NCI-H748 treated with DMSO at 0.1 percent for 48 hours (cell line): ENCODE measurements at regions not wholly inside any gene's neighbourhood (a gene's known extent, or its start where the extent isn't known, plus 50 kb on each side); places are given as distances from the start of the nearest gene placed in this dataset.

Experiments used
- DNase-seq: peaks from one replicate; lab custom pipeline; 2025; lab: John Stamatoyannopoulos, UW

DNA sequence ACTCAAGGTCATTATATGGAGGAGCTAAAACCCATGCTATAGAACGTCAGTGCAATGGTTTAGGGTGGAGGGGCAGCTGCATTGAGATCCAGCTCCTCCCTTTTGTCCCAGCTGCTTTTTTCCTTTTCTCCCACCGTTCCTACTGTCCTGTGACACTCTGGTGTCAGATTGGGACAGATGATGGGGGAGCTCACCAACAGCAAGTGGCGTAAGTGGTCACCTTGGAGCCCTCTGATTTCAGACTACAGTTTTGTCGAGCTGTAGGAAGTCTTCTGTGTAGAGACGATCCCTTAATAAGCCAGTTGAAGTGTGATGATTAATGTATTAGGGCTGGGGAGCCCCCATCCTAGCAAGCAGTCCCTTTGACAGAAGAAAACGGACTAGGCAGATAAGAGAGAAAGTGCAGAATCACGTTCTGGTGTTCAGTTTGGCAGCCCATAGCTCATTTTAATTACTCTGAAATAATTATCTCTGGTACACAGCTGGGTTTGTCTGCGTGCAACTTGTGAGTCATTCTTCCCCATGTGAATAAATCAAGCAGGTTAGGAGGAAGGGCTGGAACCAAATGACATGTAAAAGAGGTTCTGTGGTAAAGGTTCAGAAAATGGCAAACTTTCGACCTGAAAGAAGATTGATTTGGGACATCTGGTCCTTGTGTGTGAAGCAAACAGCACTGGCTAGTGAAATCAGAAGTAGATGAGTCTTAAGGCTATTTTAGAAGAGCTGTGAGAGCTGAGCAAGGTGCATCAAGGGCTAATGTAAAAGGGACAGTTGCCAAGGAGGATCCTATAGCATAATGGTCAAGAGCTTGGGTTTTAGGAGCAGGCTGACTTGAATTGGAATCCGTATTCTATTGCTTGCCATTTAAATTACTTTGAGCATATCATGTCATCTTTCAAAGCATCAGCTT lies 241.4 kb downstream of the EDEM1 start:
- no peak for DNase-seq

DNA sequence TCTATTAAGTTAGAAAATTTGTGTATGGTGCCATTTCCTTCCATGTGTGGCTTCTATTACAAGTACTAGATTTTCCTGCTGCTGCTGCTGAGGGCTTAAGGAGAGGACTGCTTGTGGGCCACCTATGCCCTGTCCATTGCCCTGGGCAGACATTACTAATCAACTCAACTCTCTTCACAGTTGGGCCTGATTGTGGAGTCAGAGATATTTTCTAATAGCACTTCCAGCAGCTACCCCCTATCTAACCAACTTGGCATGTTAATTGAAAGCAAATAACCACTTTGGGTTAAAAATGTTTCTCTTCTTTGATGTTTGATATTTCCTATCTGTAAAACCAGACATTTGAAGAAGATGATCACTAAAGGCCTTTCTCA lies 242.0 kb downstream of the EDEM1 start:
- no peak for DNase-seq

DNA sequence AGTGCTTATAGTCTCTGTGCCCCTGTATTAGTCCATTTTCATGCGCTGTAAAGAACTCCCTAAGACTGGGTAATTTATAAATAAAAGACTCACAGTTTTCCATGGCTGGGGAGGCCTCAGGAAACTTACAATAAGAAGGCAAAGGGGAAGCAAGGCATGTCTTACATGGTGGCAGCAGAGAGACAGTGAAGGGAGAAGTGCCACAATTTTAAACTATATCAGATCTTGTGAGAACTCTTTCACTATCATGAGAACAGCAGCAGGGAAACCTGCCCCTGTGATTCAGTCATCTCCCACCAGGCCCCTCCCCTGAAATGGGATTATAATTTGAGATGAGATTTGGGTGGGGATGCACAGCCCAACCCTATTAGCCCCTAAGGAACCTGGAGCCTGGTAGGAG lies 243.2 kb downstream of the EDEM1 start:
- no peak for DNase-seq

DNA sequence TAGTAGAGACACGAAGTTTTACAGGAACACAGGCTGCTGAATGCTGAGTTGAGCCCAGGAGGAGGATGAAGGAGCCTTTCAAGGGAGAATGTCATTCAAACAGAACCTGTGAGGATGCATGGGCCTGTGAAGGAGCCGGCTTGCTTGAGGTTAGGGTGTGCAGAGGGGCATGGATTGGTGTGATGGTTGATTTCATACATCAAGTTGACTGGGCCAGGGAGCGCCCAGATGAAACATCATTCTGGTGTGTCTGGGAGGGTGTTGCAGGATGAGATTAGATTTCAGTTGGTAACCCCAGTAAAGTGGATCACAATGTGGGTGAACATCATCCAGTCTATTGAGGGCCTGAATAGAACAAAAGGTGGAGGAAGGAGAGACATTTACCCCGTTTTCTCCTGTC lies 243.6 kb downstream of the EDEM1 start:
- DNase-seq: no peak

DNA sequence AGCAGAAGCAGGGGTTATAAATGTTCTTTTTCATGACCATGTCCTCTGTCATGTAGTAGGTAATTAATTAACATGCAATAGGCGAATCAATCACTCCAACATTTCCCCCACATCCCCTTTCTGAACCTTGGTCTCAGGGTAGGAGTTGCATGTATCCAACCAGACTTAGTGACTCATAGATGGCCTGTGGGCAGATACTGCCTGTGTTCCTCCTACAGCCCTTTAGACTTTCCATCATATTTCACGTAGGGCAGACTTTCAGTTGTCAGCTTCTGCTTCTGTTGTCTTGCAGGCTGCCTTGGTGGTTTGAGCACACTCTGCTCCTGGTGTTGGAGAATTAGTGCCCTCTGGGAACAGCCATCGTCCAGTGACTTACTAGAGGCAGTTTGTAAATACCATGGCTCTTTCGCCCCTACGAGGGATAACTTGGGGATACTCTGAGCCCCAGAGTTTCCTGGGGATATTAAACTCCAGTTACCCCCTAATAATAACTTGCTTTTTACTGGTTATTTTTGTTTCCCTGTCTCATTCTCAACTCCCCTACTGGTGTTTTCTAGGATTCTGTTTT lies 244.4 kb downstream of the EDEM1 start:
- no peak for DNase-seq

GRCh38 chr3:5437296-5437782 lies 249.8 kb downstream of the EDEM1 start:
- DNase-seq: no peak

DNA sequence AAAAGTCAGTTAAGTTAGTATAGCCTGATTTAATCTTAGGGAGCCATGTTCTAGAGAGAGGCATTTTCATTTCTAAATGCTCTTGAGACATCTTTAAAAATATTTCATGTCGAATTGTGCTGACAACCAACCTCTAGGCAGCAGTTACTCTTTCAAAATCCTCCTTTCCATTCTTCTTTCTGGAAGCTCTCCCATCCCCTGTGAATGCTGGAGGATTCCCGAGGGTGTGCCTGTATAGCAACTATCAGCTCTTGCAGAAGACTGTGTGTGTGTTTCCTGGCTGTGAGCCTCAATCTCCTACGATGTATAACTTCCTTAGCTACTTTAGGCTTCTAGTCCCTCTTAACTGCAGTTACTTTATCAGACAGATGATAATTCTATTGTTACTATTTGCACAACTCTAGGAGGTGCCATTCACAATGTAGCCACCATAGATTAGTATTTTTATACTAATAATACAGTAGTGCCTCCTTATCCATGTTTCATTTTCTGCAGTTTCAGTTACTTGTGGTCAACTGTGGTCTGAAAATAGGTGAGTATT lies 250.3 kb downstream of the EDEM1 start:
- no peak for DNase-seq

GRCh38 chr3:5441401-5441800 lies 253.9 kb downstream of the EDEM1 start:
- no peak for DNase-seq

- DNase-seq: no peak
These were observed 254.7 kb downstream of the EDEM1 start for GRCh38 chr3:5442106-5442785.

- DNase-seq: no peak
These were observed 255.3 kb downstream of the EDEM1 start for GRCh38 chr3:5442786-5443138.

- no peak for DNase-seq
These were observed 256.7 kb downstream of the EDEM1 start for GRCh38 chr3:5444253-5444652.

DNA sequence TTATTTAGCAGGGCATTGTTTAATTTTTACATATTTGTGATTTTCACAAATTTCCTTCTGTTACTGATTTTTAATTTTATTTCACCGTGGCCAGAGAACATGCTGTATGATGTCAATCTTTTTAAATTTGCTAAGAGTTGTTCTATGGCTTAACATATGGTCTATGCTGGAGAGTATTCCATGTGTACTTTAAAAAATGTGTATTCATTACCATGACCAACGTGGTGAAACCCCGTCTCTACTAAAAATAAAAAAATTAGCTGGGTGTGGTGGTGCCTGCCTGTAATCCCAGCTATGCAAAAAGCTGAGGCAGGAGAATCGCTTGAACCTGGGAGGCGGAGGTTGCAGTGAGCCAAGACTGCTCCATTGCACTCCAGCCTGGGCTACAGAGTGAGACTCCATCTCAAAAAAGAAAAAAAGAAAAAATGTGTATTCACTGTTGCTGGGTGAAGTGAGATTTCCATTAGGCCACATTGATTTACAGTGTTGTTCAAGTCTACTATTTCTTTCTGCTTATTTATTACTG lies 258.2 kb downstream of the EDEM1 start:
- DNase-seq: no peak

DNA sequence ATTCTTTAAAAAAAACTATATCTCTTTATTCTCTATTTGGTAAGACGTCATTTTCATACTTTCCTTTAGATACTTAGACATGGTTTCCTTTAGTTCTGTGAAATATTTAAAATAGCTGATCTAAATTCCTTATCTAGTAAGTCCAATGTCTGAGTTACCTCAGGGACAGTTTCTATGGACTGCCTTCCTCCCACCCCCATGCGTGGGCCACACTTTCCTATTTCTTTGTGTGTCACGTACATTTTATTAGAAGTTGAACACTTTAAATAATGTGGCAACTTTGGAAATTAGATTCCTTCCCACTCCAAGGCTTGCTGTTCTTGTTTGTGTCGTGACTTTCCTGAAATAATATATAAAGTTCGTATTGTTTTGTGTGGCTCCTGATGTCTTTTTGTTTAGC lies 260.7 kb downstream of the EDEM1 start:
- DNase-seq: no peak

DNA sequence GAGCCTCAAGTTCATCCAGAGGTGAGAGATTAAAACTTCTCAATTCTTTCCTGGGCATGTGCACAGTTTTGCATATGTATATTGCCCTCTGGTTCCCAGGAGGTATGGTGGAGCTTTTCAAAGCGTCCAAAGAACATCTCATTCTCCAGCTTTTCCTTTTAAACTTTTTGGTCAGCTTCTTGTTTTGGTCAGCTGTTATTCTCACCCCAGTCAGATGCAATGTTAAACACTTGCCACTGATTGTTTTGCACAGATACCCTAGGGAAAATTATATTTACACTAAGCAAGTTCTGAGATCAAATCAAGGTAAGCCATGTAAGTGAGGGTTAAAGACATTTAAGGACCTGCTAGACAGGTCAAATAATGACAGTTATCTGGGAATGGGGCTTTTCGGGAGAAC lies 261.3 kb downstream of the EDEM1 start:
- DNase-seq: no peak

GRCh38 chr3:5456199-5456598 lies 268.7 kb downstream of the EDEM1 start:
- DNase-seq: no peak

DNA sequence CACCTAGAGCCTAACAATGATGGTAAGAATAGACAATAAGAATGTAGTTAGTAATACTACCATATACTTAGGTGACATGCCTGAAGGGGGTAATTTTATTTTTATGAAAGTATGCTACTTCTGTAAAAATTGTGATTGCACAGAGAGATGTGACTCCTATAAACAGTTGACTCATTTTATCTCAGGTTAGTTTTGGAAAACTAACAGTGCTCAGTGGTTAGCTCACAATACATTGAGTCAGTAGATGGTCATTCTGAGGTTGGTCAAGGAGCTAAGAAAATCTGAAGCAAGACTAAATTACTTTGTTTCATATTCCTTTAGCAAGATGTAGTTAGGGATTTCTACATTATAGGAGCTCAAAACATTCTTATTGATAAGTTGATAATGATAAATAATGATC lies 271.0 kb downstream of the EDEM1 start:
- no peak for DNase-seq

DNA sequence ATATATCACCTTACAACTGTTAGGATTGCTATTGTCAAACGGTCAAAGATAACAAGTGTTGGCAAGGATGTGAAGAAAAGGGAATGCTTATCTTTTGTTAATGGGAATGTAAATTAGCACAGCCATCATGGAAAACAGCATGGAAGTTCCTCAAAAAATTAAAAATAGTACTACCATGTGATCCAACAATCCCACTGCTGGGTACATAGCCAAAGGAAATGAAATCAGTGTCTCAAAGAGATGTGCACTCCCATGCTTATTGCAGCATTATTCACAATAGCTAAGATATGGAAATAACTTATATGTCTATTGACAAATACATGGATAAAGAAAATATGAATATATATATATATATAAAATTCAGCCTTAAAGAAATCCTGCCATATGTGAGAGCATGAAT lies 274.6 kb downstream of the EDEM1 start:
- no peak for DNase-seq

DNA sequence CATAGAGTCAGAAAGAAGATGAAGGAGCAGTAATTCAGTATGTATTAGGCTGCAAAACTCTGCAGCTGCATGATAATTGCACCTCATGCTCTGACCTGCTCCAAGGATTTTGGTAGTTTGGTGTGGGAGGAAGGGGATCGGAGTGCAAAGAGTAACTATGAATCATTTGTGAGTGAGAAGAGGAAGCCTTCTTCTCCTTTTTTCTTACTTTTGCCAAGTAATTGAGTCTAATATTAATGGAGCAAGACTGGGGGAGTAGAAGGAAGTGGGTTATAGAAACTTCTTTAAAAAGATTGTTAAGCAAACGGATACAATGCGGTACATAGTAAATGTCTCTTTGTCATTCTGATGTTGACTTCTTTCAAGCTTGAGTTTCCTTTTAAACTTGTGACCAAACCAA lies 276.5 kb downstream of the EDEM1 start:
- DNase-seq: no peak

GRCh38 chr3:5464649-5465048 lies 277.1 kb downstream of the EDEM1 start:
- no peak for DNase-seq

DNA sequence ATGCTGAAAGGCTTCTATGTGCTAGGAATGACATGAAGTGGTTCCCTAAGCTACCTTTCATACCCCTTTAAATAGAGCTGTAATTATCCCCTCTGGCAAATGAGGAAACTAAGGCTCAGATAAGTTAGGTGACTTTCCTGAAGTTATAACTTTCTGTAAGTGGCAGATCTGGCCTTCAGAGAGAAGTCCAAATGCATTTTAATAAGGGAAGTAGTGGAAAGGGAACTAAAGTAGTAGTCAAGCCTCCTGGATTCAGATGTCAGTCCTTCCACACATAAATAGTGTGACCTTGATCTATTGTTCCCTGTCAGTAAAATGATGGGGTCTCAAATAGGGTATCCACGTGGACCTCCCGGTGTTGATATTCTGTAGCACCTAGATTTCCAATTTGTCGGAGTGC lies 277.7 kb downstream of the EDEM1 start:
- no peak for DNase-seq

- no peak for DNase-seq
These were observed 278.6 kb downstream of the EDEM1 start for GRCh38 chr3:5466065-5466464.

DNA sequence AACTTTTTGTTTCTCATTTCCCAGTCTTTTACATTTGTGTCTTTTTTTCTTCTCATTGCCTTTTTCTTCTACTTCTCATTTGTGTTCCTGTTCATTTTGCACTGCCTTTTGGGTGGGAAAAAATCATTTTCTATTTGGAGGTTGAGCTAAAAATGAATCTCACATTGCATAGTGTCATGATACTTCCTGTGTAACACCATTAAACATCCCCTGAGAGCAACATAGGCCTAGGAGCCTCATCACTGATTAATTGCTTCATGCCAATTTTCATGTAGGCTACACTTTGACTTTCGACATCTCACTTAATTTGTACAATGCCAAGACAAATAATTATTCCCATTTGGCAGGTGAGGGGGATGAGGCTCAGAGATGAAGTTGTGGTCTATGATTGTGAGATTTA lies 279.2 kb downstream of the EDEM1 start:
- no peak for DNase-seq

DNA sequence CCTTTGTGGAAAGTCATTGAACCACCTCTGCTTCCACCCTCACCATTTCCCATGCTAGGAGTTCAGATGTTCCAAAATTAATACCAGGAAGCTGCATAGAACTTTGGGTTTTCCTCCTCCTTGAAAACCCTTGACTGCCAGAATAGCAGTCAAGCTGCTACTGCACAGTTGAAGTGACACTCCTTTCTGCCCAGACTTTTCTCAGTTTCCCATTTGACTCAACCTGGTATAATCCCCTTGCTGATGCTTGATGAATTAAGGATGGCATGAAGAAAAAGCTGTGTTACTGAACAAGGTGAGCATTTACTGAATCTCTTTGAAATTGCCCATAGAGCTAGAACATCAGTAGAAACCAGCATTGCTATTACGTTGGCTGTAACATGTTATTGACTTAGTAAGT lies 286.0 kb downstream of the EDEM1 start:
- DNase-seq: no peak
